ENCODE measurements at regions not wholly inside any gene's neighbourhood (a gene's known extent, or its start where the extent isn't known, plus 50 kb on each side); places are given as distances from the start of the nearest gene placed in this dataset.

GRCh38 chr6:167583412-167583811 lies 243.3 kb upstream of the AFDN start:
- no peak for DNase-seq

DNA sequence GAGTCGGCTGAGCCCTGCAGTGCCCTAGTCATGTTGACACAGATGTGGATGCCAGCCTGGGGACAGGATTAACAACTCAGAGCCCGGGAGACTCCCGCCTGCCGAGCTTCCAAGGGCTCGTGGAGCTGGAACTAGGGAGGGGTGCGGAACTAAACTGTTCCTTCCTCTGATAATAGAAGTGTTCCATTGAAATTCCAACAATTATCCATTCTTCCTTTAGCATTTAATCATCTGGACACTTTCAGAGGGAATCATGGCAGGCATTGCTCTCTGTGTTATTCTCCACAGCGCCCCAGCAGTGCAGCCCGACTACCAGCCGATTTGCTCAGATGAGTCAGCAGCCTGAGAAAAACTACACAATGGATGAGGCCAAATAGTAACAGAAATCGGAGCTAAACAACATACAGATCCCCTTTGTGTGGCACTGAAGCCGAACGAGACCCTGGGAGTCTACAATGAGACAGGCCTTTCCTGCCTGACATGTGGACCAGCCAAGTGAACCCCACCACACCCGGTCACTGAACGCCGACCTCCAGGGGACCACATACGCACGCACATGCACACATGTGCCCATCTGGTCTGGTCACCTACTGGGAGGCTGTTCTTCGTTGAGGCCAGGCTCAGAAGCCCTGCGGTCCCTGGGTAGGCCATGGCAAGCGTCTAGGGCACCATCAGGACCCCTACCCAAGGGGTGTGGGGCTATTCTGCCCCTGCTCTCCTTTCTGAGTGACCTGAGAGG lies 238.4 kb upstream of the AFDN start:
- DNase-seq: peak; percentile 32

- DNase-seq: peak; percentile 32
Observed at GRCh38 chr6:167588920-167589614, 237.6 kb upstream of the AFDN start.

DNA sequence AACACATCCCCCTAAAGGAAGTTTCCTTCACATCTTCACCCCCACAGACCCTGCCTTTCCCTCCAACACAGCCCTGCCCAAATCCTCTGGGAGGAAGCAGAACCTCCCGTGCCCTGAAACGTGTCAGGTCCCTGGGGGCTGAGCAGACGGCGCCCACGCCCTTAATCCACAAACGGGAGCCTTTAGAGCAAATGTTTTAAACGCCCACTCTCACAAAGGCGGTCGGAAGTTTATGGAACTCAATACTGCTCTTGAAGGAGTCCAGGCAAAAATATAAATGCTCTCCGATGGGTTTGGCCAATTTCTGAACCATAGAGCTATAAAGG lies 237.1 kb upstream of the AFDN start:
- DNase-seq: peak; percentile 12

- peak; percentile 43 for DNase-seq
Observed at GRCh38 chr6:167590193-167590592, 236.5 kb upstream of the AFDN start.

All from right forelimb (tissue), 1 donor.